GM12891 (cell line): ENCODE measurements at regions not wholly inside any gene's neighbourhood (a gene's known extent, or its start where the extent isn't known, plus 50 kb on each side); places are given as distances from the start of the nearest gene placed in this dataset.

Experiments used
- PAX5 ChIP-seq: IDR thresholded peaks from 2 replicates; pipeline ENCODE4 v1.6.1; 2011; ENCODE audit warnings: low read length, moderate library complexity, mild to moderate bottlenecking; ENCODE audit not compliant: insufficient read depth, severe bottlenecking
- POLR2A ChIP-seq: IDR thresholded peaks from 2 replicates; pipeline ENCODE4 v1.6.1; 2011; ENCODE audit warnings: low read depth, low read length, control low read depth
- TAF1 ChIP-seq: IDR thresholded peaks from 2 replicates; pipeline ENCODE4 v1.6.1; 2011; ENCODE audit warnings: low read depth, low read length, control low read depth

GRCh38 chr4:92031825-92032224 lies 271.9 kb upstream of the GRID2 start:
- TF ChIP-seq PAX5 (no peak), POLR2A (no peak), TAF1 (no peak)
